ENCODE measurements at regions not wholly inside any gene's neighbourhood (a gene's known extent, or its start where the extent isn't known, plus 50 kb on each side); places are given as distances from the start of the nearest gene placed in this dataset.

DNA sequence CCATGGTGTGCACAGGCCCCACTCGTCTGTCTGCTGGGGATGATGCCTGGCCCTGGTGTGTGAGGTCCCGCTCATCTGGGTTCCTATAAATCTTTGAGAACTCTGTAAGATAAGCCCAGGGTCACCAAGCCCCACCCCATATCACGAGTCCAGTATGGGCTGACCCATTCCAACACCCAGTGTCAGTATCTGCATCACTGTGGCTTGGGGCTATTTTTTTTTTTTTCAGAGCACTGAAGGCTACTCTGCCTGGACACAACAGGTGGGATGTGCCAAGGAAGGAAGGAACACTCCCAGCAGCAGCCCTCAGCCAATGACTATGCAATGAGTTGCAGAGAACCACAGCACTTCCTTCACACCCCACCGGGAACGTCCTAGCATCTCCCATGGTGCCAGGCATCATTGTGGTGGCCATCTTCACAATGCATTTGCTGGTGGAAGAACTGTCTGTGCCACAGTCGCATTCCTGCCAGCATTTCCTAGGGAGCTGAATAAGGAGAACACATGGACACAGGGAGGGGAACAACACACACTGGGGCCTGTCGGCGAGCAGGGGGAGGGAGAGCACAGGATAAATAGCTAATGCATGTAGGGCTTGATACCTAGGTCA is 83.1 kb upstream of the TSHZ3 start:
- Histone ChIP-seq H3K4me2 (no peak overlapping the region), H3K4me1 (no peaks in the 10 kb centered on the region), H3K27ac (no peak overlapping the region), H3K9me3 (peaks cover 41% of the 10 kb centered on the region), H3K4me3 (no peak overlapping the region)
- ChIA-PET POLR2A (no interaction called here), CTCF (no interaction called here)
- DNase-seq (ENCODE audit: low read depth in 1 of 2, low spot score in 1 of 2) (no peak), FAIRE-seq (no peak), ATAC-seq (no peak)
- TF ChIP-seq, protein P1, sequence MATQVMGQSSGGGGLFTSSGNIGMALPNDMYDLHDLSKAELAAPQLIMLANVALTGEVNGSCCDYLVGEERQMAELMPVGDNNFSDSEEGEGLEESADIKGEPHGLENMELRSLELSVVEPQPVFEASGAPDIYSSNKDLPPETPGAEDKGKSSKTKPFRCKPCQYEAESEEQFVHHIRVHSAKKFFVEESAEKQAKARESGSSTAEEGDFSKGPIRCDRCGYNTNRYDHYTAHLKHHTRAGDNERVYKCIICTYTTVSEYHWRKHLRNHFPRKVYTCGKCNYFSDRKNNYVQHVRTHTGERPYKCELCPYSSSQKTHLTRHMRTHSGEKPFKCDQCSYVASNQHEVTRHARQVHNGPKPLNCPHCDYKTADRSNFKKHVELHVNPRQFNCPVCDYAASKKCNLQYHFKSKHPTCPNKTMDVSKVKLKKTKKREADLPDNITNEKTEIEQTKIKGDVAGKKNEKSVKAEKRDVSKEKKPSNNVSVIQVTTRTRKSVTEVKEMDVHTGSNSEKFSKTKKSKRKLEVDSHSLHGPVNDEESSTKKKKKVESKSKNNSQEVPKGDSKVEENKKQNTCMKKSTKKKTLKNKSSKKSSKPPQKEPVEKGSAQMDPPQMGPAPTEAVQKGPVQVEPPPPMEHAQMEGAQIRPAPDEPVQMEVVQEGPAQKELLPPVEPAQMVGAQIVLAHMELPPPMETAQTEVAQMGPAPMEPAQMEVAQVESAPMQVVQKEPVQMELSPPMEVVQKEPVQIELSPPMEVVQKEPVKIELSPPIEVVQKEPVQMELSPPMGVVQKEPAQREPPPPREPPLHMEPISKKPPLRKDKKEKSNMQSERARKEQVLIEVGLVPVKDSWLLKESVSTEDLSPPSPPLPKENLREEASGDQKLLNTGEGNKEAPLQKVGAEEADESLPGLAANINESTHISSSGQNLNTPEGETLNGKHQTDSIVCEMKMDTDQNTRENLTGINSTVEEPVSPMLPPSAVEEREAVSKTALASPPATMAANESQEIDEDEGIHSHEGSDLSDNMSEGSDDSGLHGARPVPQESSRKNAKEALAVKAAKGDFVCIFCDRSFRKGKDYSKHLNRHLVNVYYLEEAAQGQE (IDR thresholded peaks at IDR 0.05), result no peak
- TF ChIP-seq HEYL (CRISPR knock-in tag; IDR thresholded peaks at IDR 0.05) (no peak), USF2 (IDR thresholded peaks at IDR 0.05) (no peak), CHD4 (IDR thresholded peaks at IDR 0.05; ENCODE audit: borderline replicate concordance) (no peak), JUN (IDR thresholded peaks at IDR 0.05) (no peak), RAD21 (conservative IDR thresholded peaks at IDR 0.05 in 1 of 2, IDR thresholded peaks at IDR 0.05 in 1 of 2) (no peak), RFX5 (IDR thresholded peaks at IDR 0.05) (no peak), TFCP2L1 (CRISPR knock-in tag; IDR thresholded peaks at IDR 0.05) (no peak), ZFP36 (IDR thresholded peaks at IDR 0.05; ENCODE audit: borderline replicate concordance, partially characterized antibody) (no peak), POLR2A (IDR thresholded peaks at IDR 0.05; ENCODE audit: low read length) (no peak), EHMT2 (IDR thresholded peaks at IDR 0.05; ENCODE audit: low read depth) (no peak), NPAS2 (CRISPR knock-in tag; IDR thresholded peaks at IDR 0.05; ENCODE audit: borderline replicate concordance) (no peak)
- 3% methylated on average over 8 of the region's 8 CpGs for WGBS (ENCODE audit: missing lambda C conversion rate)

- H3K9me3 ChIP-seq, result peaks cover 50% of the 10 kb centered on the region
- TF ChIP-seq KDM1A (IDR thresholded peaks at IDR 0.05; ENCODE audit: low read depth) (no peak), ESRRA (IDR thresholded peaks at IDR 0.05; ENCODE audit: borderline replicate concordance, low read length) (no peak), USF2 (IDR thresholded peaks at IDR 0.05) (no peak), POLR2AphosphoS2 (conservative IDR thresholded peaks at IDR 0.05; ENCODE audit: low read length) (no peak), NPAS2 (CRISPR knock-in tag; IDR thresholded peaks at IDR 0.05; ENCODE audit: borderline replicate concordance) (no peak), TFCP2L1 (CRISPR knock-in tag; IDR thresholded peaks at IDR 0.05) (no peak)
- H3K4me2 ChIP-seq, result no peak overlapping the region
- no peak for DNase-seq (ENCODE audit: low read depth in 1 of 2, low spot score in 1 of 2)
- H3K4me1 ChIP-seq, result no peaks in the 10 kb centered on the region
- ATAC-seq, result no peak
- peak; percentile 28 for FAIRE-seq
- ChIA-PET CTCF (interaction anchor here (0.6 kb wide), 1 partner anchor 30 kb away, joined by 3 read pairs; no protein-coding TSS in a partner anchor), POLR2A (no interaction called here)
- H3K27ac ChIP-seq, result no peak overlapping the region
- WGBS (ENCODE audit: missing lambda C conversion rate), result 1% methylated on average over 4 of the region's 4 CpGs
- no peak overlapping the region for H3K4me3 ChIP-seq
Observed at GRCh38 chr19:31436121-31436776, 87.0 kb upstream of the TSHZ3 start.

Data from A549 (cell line).